H1 (cell line): ENCODE measurements at regions not wholly inside any gene's neighbourhood (a gene's known extent, or its start where the extent isn't known, plus 50 kb on each side); places are given as distances from the start of the nearest gene placed in this dataset.

Experiments used
- CTCF ChIA-PET: fragments of 300-600 bp; sonication (Branson Sonifier 250); formaldehyde crosslinking; loops from one replicate; lab custom pipeline; 2021; ENCODE audit not compliant: partially characterized antibody; lab: Charles Lee
- POLR2A ChIA-PET: fragments of 300-600 bp; sonication (Branson Sonifier 250); formaldehyde crosslinking; loops from one replicate; lab custom pipeline; 2021; ENCODE audit warnings: inconsistent platforms; ENCODE audit not compliant: partially characterized antibody; lab: Charles Lee
- DNase-seq, 2 experiments: peaks; one replicate each; pipeline versions ENCODE4 v3.0.0 to v3.0.0-alpha.2; 2010 to 2022; ENCODE audit warnings: low spot score in 2 of 2, low read depth in 1 of 2, mixed read lengths in 1 of 2
- FAIRE-seq: peaks from 2 replicates; lab custom pipeline; 2011; peaks lifted over from hg19 to GRCh38; lab: Jason Lieb, UNC
- H2AFZ ChIP-seq: 2 replicates; pipeline ENCODE4 v1.8.1; 2012; ENCODE audit warnings: low read length, inconsistent platforms
- H2AK5ac ChIP-seq: 2 replicates; pipeline ENCODE4 v1.6.1; 2013; ENCODE audit warnings: low read depth, low read length
- H2BK120ac ChIP-seq: replicated peaks from 2 replicates; pipeline ENCODE3; 2013; ENCODE audit warnings: low read depth, low read length, inconsistent platforms
- H2BK12ac ChIP-seq: 2 replicates; pipeline ENCODE4 v1.6.1; 2013; ENCODE audit warnings: low read depth, low read length
- H2BK15ac ChIP-seq: 2 replicates; pipeline ENCODE4 v1.6.1; 2013; ENCODE audit warnings: low read length
- H2BK20ac ChIP-seq: 2 replicates; pipeline ENCODE4 v1.6.1; 2013; ENCODE audit warnings: low read length
- H2BK5ac ChIP-seq: 2 replicates; pipeline ENCODE4 v1.6.1; 2013; ENCODE audit warnings: low read depth, low read length
- H3K14ac ChIP-seq: 2 replicates; pipeline ENCODE4 v1.6.1; 2013; ENCODE audit warnings: inconsistent platforms; ENCODE audit not compliant: insufficient read length
- H3K18ac ChIP-seq: 2 replicates; pipeline ENCODE4 v1.6.1; 2013; ENCODE audit warnings: low read length; ENCODE audit errors: extremely low read depth
- H3K23ac ChIP-seq: 2 replicates; pipeline ENCODE4 v1.6.1; 2013; ENCODE audit warnings: inconsistent platforms; ENCODE audit not compliant: insufficient read length
- H3K23me2 ChIP-seq: 2 replicates; pipeline ENCODE4 v1.6.1; 2013; ENCODE audit warnings: low read depth, low read length
- H3K27ac ChIP-seq: 2 replicates; pipeline ENCODE4 v1.6.1; 2011; ENCODE audit warnings: low read depth, low read length, inconsistent platforms
- H3K27me3 ChIP-seq, 4 experiments: replicated peaks in 1 of 4; 1 replicate in 1 of 4; 2 replicates in 3 of 4; pipeline versions ENCODE4 v1.6.1 to v1.8.1; 2011 to 2013; ENCODE audit warnings: low read length in 3 of 4, mild to moderate bottlenecking in 3 of 4, inconsistent platforms in 2 of 4, mixed read lengths in 2 of 4, moderate library complexity in 1 of 4; ENCODE audit not compliant: control insufficient read depth in 3 of 4, insufficient read depth in 3 of 4; ENCODE audit errors: extremely low read depth in 1 of 4
- H3K36me3 ChIP-seq, 4 experiments: 2 replicates each; pipeline versions ENCODE4 v1.6.1 to v1.8.1; 2011 to 2013; ENCODE audit warnings: mild to moderate bottlenecking in 4 of 4, low read length in 3 of 4, moderate library complexity in 2 of 4, control low read depth in 1 of 4, inconsistent platforms in 1 of 4; ENCODE audit not compliant: insufficient read depth in 4 of 4, control insufficient read depth in 2 of 4
- H3K4ac ChIP-seq: replicated peaks from 2 replicates; pipeline ENCODE3; 2013; ENCODE audit warnings: low read length, low read depth, mixed read lengths, inconsistent platforms; ENCODE audit not compliant: insufficient read length
- H3K4me1 ChIP-seq, 4 experiments: replicated peaks in 1 of 4; 1 replicate in 1 of 4; 2 replicates in 3 of 4; pipeline versions ENCODE4 v1.6.1 to v1.8.1; 2011 to 2013; ENCODE audit warnings: low read length in 3 of 4, inconsistent platforms in 2 of 4, mixed read lengths in 1 of 4; ENCODE audit not compliant: insufficient read depth in 4 of 4, control insufficient read depth in 3 of 4
- H3K4me2 ChIP-seq, 2 experiments: 2 replicates each; pipeline versions ENCODE4 v1.6.1 to v1.8.1; 2011 to 2013; ENCODE audit warnings: low read depth in 2 of 2, low read length in 2 of 2, control low read depth in 1 of 2, inconsistent platforms in 1 of 2, mild to moderate bottlenecking in 1 of 2; ENCODE audit not compliant: insufficient read depth in 1 of 2
- H3K4me3 ChIP-seq, 4 experiments: fragments of 200-600, 300-600 bp in 1 of 4; sonication (generic), shearing (Covaris generic), sonication (Bioruptor Twin) in 1 of 4; 2 replicates each; pipeline versions ENCODE4 v1.5.1 to v1.8.1; 2011 to 2016; ENCODE audit warnings: low read length in 4 of 4, low read depth in 3 of 4, control low read depth in 2 of 4, inconsistent platforms in 2 of 4, mild to moderate bottlenecking in 2 of 4, mixed read lengths in 1 of 4, moderate library complexity in 1 of 4; ENCODE audit not compliant: insufficient read depth in 2 of 4; ENCODE audit errors: extremely low read depth in 1 of 4
- H3K56ac ChIP-seq: replicated peaks from 2 replicates; pipeline ENCODE3; 2013; ENCODE audit warnings: low read depth, mild to moderate bottlenecking, mixed read lengths, low read length, inconsistent platforms; ENCODE audit not compliant: insufficient read length
- H3K79me1 ChIP-seq: 2 replicates; pipeline ENCODE4 v1.6.1; 2013; ENCODE audit warnings: low read depth, low read length, control low read depth
- H3K79me2 ChIP-seq, 2 experiments: 2 replicates each; pipeline versions ENCODE4 v1.6.1 to v1.8.1; 2012 to 2013; ENCODE audit warnings: low read length in 2 of 2, mild to moderate bottlenecking in 2 of 2, inconsistent platforms in 1 of 2; ENCODE audit not compliant: insufficient read depth in 2 of 2, control insufficient read depth in 1 of 2
- H3K9ac ChIP-seq, 4 experiments: replicated peaks in 1 of 4; 1 replicate in 1 of 4; 2 replicates in 3 of 4; pipeline versions ENCODE4 v1.6.1 to v1.8.1; 2011 to 2013; ENCODE audit warnings: low read depth in 3 of 4, low read length in 3 of 4, control low read depth in 2 of 4, mild to moderate bottlenecking in 2 of 4, moderate library complexity in 2 of 4, inconsistent platforms in 1 of 4; ENCODE audit errors: extremely low read depth in 1 of 4
- H3K9me3 ChIP-seq, 2 experiments: 2 replicates each; pipeline versions ENCODE4 v1.6.1 to v1.8.1; 2012 to 2013; ENCODE audit warnings: mild to moderate bottlenecking in 2 of 2, moderate library complexity in 2 of 2, control low read depth in 1 of 2, inconsistent platforms in 1 of 2, low read depth in 1 of 2, low read length in 1 of 2, mixed read lengths in 1 of 2; ENCODE audit not compliant: insufficient read depth in 2 of 2
- H4K20me1 ChIP-seq, 2 experiments: replicated peaks in 1 of 2; 2 replicates each; pipeline versions ENCODE3 to v1.8.1; 2011 to 2013; ENCODE audit warnings: inconsistent platforms in 2 of 2, low read length in 2 of 2, mild to moderate bottlenecking in 1 of 2; ENCODE audit not compliant: insufficient read depth in 2 of 2, control insufficient read depth in 1 of 2
- H4K5ac ChIP-seq: 2 replicates; pipeline ENCODE4 v1.6.1; 2013; ENCODE audit warnings: low read length, low read depth, mixed read lengths, inconsistent platforms; ENCODE audit not compliant: insufficient read length
- H4K8ac ChIP-seq: 2 replicates; pipeline ENCODE4 v1.8.0; 2013; ENCODE audit warnings: mild to moderate bottlenecking, moderate library complexity, low read length, inconsistent platforms; ENCODE audit not compliant: insufficient read depth; ENCODE audit errors: extremely low read depth
- H4K91ac ChIP-seq: replicated peaks from 2 replicates; pipeline ENCODE3; 2013; ENCODE audit warnings: low read length, mixed read lengths, inconsistent platforms; ENCODE audit not compliant: insufficient read length
- ATF3 ChIP-seq: IDR thresholded peaks from 2 replicates; pipeline ENCODE4 v1.6.1; 2011; ENCODE audit warnings: low read depth, mild to moderate bottlenecking, low read length; ENCODE audit not compliant: insufficient read depth
- CHD1 ChIP-seq: IDR thresholded peaks from 2 replicates; pipeline ENCODE4 v1.6.1; 2012; ENCODE audit warnings: low read depth, low read length, improper control_type of control experiment
- EP300 ChIP-seq, 2 experiments: IDR thresholded peaks; 1 replicate in 1 of 2; 2 replicates in 1 of 2; pipeline ENCODE4 v1.6.1; 2011 to 2012; ENCODE audit warnings: low read depth in 2 of 2, low read length in 2 of 2, mild to moderate bottlenecking in 2 of 2, borderline replicate concordance in 1 of 2, inconsistent platforms in 1 of 2, moderate library complexity in 1 of 2
- RAD21 ChIP-seq, 2 experiments: IDR thresholded peaks in 1 of 2; conservative IDR thresholded peaks in 1 of 2; 2 replicates each; pipeline ENCODE4 v1.6.1; 2011; ENCODE audit warnings: low read depth in 2 of 2, low read length in 2 of 2, improper control_type of control experiment in 1 of 2, inconsistent platforms in 1 of 2, mild to moderate bottlenecking in 1 of 2, moderate library complexity in 1 of 2
- RBBP5 ChIP-seq: IDR thresholded peaks from 2 replicates; pipeline ENCODE4 v1.7.1; 2012; ENCODE audit warnings: low read depth, mild to moderate bottlenecking, inconsistent platforms, low read length, moderate library complexity, borderline replicate concordance
- RXRA ChIP-seq: IDR thresholded peaks from 2 replicates; pipeline ENCODE4 v1.6.1; 2011; ENCODE audit warnings: low read depth, mild to moderate bottlenecking, low read length, moderate library complexity; ENCODE audit not compliant: insufficient read depth
- SUZ12 ChIP-seq: fragments of 200-600 bp; sonication (generic); IDR thresholded peaks from 2 replicates; pipeline ENCODE4 v1.6.1; 2012; ENCODE audit warnings: mild to moderate bottlenecking, inconsistent platforms, low read length, moderate library complexity, mixed read lengths
- TAF1 ChIP-seq: IDR thresholded peaks from 2 replicates; pipeline ENCODE4 v1.6.1; 2011; ENCODE audit warnings: mild to moderate bottlenecking, low read depth, low read length
- TAF7 ChIP-seq: optimal IDR thresholded peaks from 2 replicates; pipeline ENCODE3; 2011; ENCODE audit warnings: low read depth, mild to moderate bottlenecking, inconsistent platforms, low read length, moderate library complexity, borderline replicate concordance
- WGBS, 2 experiments: shearing (Covaris generic) in 1 of 2; methylation state at CpG; one replicate each; pipeline versions ENCODE4 v1.1.6 to v1.1.7; 2013 to 2015; ENCODE audit warnings: low lambda C conversion rate in 2 of 2, mixed read lengths in 2 of 2, inconsistent platforms in 1 of 2, low coverage in 1 of 2, missing lambda C conversion rate in 1 of 2; ENCODE audit not compliant: insufficient replicate concordance in 2 of 2, insufficient coverage in 1 of 2, insufficient read length in 1 of 2; ENCODE audit errors: extremely low coverage in 1 of 2, missing lambda C conversion rate in 1 of 2; 5-methylcytosine and 5-hydroxymethylcytosine counted together

DNA sequence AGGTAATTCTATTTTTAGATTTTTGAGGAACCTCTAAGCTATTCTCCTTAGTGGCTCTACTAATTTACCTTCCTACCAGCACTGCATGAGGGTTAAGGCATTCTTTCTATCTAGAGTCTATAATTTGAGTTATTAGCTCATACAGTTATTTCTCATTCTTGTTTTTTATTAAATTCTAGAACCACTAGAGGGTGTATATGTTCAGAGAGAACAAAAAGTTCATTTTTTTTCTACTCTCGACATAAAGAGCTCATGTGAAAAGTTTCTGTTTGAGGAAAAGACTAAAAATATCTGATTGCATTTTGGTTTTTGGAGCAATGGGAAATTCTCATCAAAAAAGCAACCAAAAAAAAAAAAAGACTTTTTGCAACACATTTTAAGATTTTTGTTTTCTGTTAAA lies 57.0 kb upstream of the LRAT start:
- ChIA-PET CTCF (interaction anchor here (0.6 to 1.4 kb wide), 8 partner anchors 9 to 242 kb away, joined by 3 to 6 read pairs (median 3); partner anchors contain the start of gene RBM46), POLR2A (interaction anchor here (1.1 to 1.3 kb wide), 2 partner anchors 56 to 58 kb away, joined by 4 read pairs; partner anchors contain the start of gene LRAT)
- no peak for TF ChIP-seq RAD21 (IDR thresholded peaks at IDR 0.05 in 1 of 2, conservative IDR thresholded peaks at IDR 0.05 in 1 of 2; ENCODE audit: low read depth in 2 of 2, low read length in 2 of 2)
- TF ChIP-seq RXRA = no peak
- no peak for TF ChIP-seq ATF3
- no peak for TF ChIP-seq RBBP5
- no peak for TF ChIP-seq CHD1
- TF ChIP-seq TAF7 = no peak
- TF ChIP-seq SUZ12 = no peak
- TF ChIP-seq TAF1 = no peak
- no peak for TF ChIP-seq EP300 (IDR thresholded peaks at IDR 0.05; ENCODE audit: borderline replicate concordance in 1 of 2, low read depth in 2 of 2, low read length in 2 of 2)
- Histone ChIP-seq H4K91ac (no peak overlapping the region), H2AK5ac (no peak overlapping the region), H3K4ac (no peak overlapping the region), H3K23me2 (no peaks in the 10 kb centered on the region), H2BK20ac (no peak overlapping the region), H2BK12ac (no peak overlapping the region), H3K4me3 (no peak overlapping the region), H3K9ac (no peak overlapping the region), H3K27ac (no peak overlapping the region), H3K27me3 (no peaks in the 10 kb centered on the region), H3K79me2 (no peaks in the 10 kb centered on the region), H2AFZ (no peak overlapping the region), H4K20me1 (no peaks in the 10 kb centered on the region), H4K5ac (no peak overlapping the region), H3K36me3 (no peaks in the 10 kb centered on the region), H3K18ac (no peak overlapping the region), H3K23ac (no peak overlapping the region), H4K8ac (no peak overlapping the region), H2BK5ac (no peak overlapping the region), H3K79me1 (no peaks in the 10 kb centered on the region), H2BK120ac (no peak overlapping the region), H3K9me3 (no peaks in the 10 kb centered on the region), H3K56ac (no peak overlapping the region), H3K14ac (no peak overlapping the region), H3K4me1 (no peaks in the 10 kb centered on the region), H2BK15ac (no peak overlapping the region), H3K4me2 (no peak overlapping the region)
- no peak for DNase-seq
- 88% methylated on average over 1 of the region's 1 CpG; no CpG with 5 or more reads in 1 of the 2 experiments for WGBS, 2 experiments
- no peak for FAIRE-seq
